IMR-90 (cell line): ENCODE measurements at regions not wholly inside any gene's neighbourhood (a gene's known extent, or its start where the extent isn't known, plus 50 kb on each side); places are given as distances from the start of the nearest gene placed in this dataset.

Experiments
- ATAC-seq: fragments of 200-7000 bp; cut with Tn5 transposase; 2 replicates; pipeline ENCODE4 v1.9.1; 2020; ENCODE audit warnings: low read depth, mild to moderate bottlenecking, moderate library complexity
- BruUV-seq: library from RNA; stranded (reverse); fragments of 400-500 nt; replicated peaks from 2 replicates; lab custom pipeline; 2021; lab: Mats Ljungman, UMichigan
- CTCF ChIA-PET: fragments of 300-600 bp; formaldehyde crosslinking; extraction: SDS; loops from one replicate; lab custom pipeline; 2021; ENCODE audit warnings: antibody characterized with exemption; lab: Yijun Ruan, JAX
- POLR2A ChIA-PET: fragments of 300-600 bp; sonication (Branson Sonifier 250); formaldehyde crosslinking; loops from one replicate; lab custom pipeline; 2022; ENCODE audit warnings: antibody characterized with exemption; ENCODE audit not compliant: unreplicated experiment; lab: Charles Lee
- DNase-seq: peaks from one replicate; pipeline ENCODE4 v3.0.0; 2013
- H2AFZ ChIP-seq: replicated peaks from 2 replicates; pipeline ENCODE3; 2013; ENCODE audit warnings: low read length, mild to moderate bottlenecking; ENCODE audit not compliant: poor library complexity
- H2AK5ac ChIP-seq: 2 replicates; pipeline ENCODE4 v1.6.1; 2013; ENCODE audit warnings: low read depth, low read length, inconsistent platforms
- H2AK9ac ChIP-seq: replicated peaks from 2 replicates; pipeline ENCODE3; 2013; ENCODE audit warnings: mild to moderate bottlenecking, low read depth, low read length, moderate library complexity; ENCODE audit not compliant: poor library complexity
- H2BK120ac ChIP-seq: 2 replicates; pipeline ENCODE4 v1.6.1; 2013; ENCODE audit warnings: low read depth, low read length, inconsistent platforms
- H2BK15ac ChIP-seq: 3 replicates; pipeline ENCODE4 v1.6.1; 2013; ENCODE audit warnings: low read depth, low read length, inconsistent platforms
- H2BK20ac ChIP-seq: 2 replicates; pipeline ENCODE4 v1.6.1; 2013; ENCODE audit warnings: low read depth, mild to moderate bottlenecking, inconsistent platforms, low read length, moderate library complexity
- H2BK5ac ChIP-seq: 2 replicates; pipeline ENCODE4 v1.6.1; 2013; ENCODE audit warnings: mild to moderate bottlenecking, low read depth, low read length, inconsistent platforms; ENCODE audit not compliant: poor library complexity, severe bottlenecking
- H3K14ac ChIP-seq: replicated peaks from 2 replicates; pipeline ENCODE4 v1.6.1; 2013; ENCODE audit warnings: low read depth, low read length, inconsistent platforms
- H3K18ac ChIP-seq: 2 replicates; pipeline ENCODE4 v1.6.1; 2013; ENCODE audit warnings: low read depth, low read length, control low read depth
- H3K23ac ChIP-seq: 2 replicates; pipeline ENCODE4 v1.6.1; 2013; ENCODE audit warnings: low read depth, low read length, inconsistent platforms
- H3K27ac ChIP-seq: 2 replicates; pipeline ENCODE4 v1.5.1; 2013; ENCODE audit warnings: mild to moderate bottlenecking, control low read depth, low read length; ENCODE audit not compliant: insufficient read depth
- H3K27me3 ChIP-seq: 2 replicates; pipeline ENCODE4 v1.6.1; 2013; ENCODE audit warnings: low read length; ENCODE audit not compliant: control insufficient read depth, insufficient read depth
- H3K36me3 ChIP-seq: 2 replicates; pipeline ENCODE4 v1.6.1; 2013; ENCODE audit warnings: low read length, mixed read lengths; ENCODE audit not compliant: control insufficient read depth, insufficient read depth
- H3K4ac ChIP-seq: 2 replicates; pipeline ENCODE4 v1.6.1; 2013; ENCODE audit warnings: low read depth, low read length, inconsistent platforms
- H3K4me1 ChIP-seq: 2 replicates; pipeline ENCODE4 v1.6.1; 2013; ENCODE audit warnings: low read length, mixed read lengths; ENCODE audit not compliant: control insufficient read depth, insufficient read depth
- H3K4me2 ChIP-seq: 2 replicates; pipeline ENCODE4 v1.6.1; 2013; ENCODE audit warnings: low read depth, mild to moderate bottlenecking, control low read depth, low read length, moderate library complexity
- H3K4me3 ChIP-seq: 2 replicates; pipeline ENCODE4 v1.5.1; 2013; ENCODE audit warnings: low read depth, mild to moderate bottlenecking, control low read depth, low read length, moderate library complexity; ENCODE audit not compliant: insufficient read depth
- H3K56ac ChIP-seq: 2 replicates; pipeline ENCODE4 v1.6.1; 2013; ENCODE audit warnings: low read length, inconsistent platforms; ENCODE audit not compliant: insufficient read depth; ENCODE audit errors: extremely low read depth
- H3K79me1 ChIP-seq, 2 experiments: 2 replicates each; pipeline ENCODE4 v1.6.1; 2013; ENCODE audit warnings: low read length in 2 of 2, inconsistent platforms in 1 of 2, low read depth in 1 of 2
- H3K9ac ChIP-seq: 2 replicates; pipeline ENCODE4 v1.6.1; 2013; ENCODE audit warnings: low read depth, low read length, control low read depth
- H3K9me1 ChIP-seq: 2 replicates; pipeline ENCODE4 v1.6.1; 2013; ENCODE audit warnings: low read length, inconsistent platforms; ENCODE audit not compliant: insufficient read depth
- H3K9me3 ChIP-seq: 2 replicates; pipeline ENCODE4 v1.6.1; 2013; ENCODE audit warnings: low read length; ENCODE audit not compliant: control insufficient read depth, insufficient read depth
- H4K20me1 ChIP-seq: 2 replicates; pipeline ENCODE4 v1.6.1; 2013; ENCODE audit warnings: low read length, inconsistent platforms; ENCODE audit not compliant: insufficient read depth
- H4K5ac ChIP-seq: 2 replicates; pipeline ENCODE4 v1.6.1; 2013; ENCODE audit warnings: mild to moderate bottlenecking, low read depth, low read length, control low read depth
- H4K8ac ChIP-seq, 2 experiments: 2 replicates each; pipeline ENCODE4 v1.6.1; 2013; ENCODE audit warnings: low read depth in 2 of 2, low read length in 2 of 2, control low read depth in 1 of 2, inconsistent platforms in 1 of 2
- H4K91ac ChIP-seq: 2 replicates; pipeline ENCODE4 v1.6.1; 2013; ENCODE audit warnings: low read depth, low read length, inconsistent platforms; ENCODE audit not compliant: insufficient read depth
- CEBPB ChIP-seq: IDR thresholded peaks from 2 replicates; pipeline ENCODE4 v1.6.1; 2012; ENCODE audit warnings: low read depth, low read length, improper control_type of control experiment
- CTCF ChIP-seq: conservative IDR thresholded peaks from 2 replicates; pipeline ENCODE4 v1.5.1; 2012; ENCODE audit warnings: mild to moderate bottlenecking, low read depth, low read length, improper control_type of control experiment
- FOS ChIP-seq: fragments of 150-350 bp; IDR thresholded peaks from 2 replicates; pipeline ENCODE4 v1.6.1; 2016; ENCODE audit warnings: low read depth, low read length
- MAFK ChIP-seq: IDR thresholded peaks from 2 replicates; pipeline ENCODE4 v1.6.1; 2012; ENCODE audit warnings: low read depth, low read length, improper control_type of control experiment
- RAD21 ChIP-seq: IDR thresholded peaks from 2 replicates; pipeline ENCODE4 v1.6.1; 2012; ENCODE audit warnings: low read length, improper control_type of control experiment
- SMC3 ChIP-seq: fragments of 150-350 bp; IDR thresholded peaks from 2 replicates; pipeline ENCODE4 v1.6.1; 2016; ENCODE audit warnings: low read depth, mild to moderate bottlenecking, antibody characterized with exemption, low read length, moderate library complexity
- WGBS, 2 experiments: methylation state at CpG; one replicate each; pipeline versions ENCODE4 v1.1.5 to v1.1.7; 2013; ENCODE audit warnings: missing lambda C conversion rate in 2 of 2; ENCODE audit not compliant: insufficient read length in 1 of 2; ENCODE audit errors: extremely low coverage in 2 of 2; 5-methylcytosine and 5-hydroxymethylcytosine counted together
- dilution Hi-C: fragments of 300-500 bp; cut with HindIII; formaldehyde crosslinking; loops from one replicate; pipeline ENCODE4 v1.14.3; 2018; ENCODE audit warnings: low sequenced_read_pairs; ENCODE audit not compliant: unreplicated experiment
- in situ Hi-C: fragments of 300-500 bp; cut with MboI; formaldehyde crosslinking; loops from 3 replicates; pipeline ENCODE4 v1.14.3; 2019; ENCODE audit warnings: low sequenced_read_pairs, inconsistent platforms, mixed read lengths
- intact Hi-C: fragments of 100-400 bp; cut with micrococcal nuclease; formaldehyde crosslinking; loops from 2 replicates; pipeline ENCODE4 v1.10.0; 2022

- H4K5ac ChIP-seq, result no peak overlapping the region
- H3K4me1 ChIP-seq, result no peaks in the 10 kb centered on the region
- no TSS peak for BruUV-seq
- H3K9me3 ChIP-seq, result no peaks in the 10 kb centered on the region
- no peaks in the 10 kb centered on the region for H3K79me1 ChIP-seq
- no peak overlapping the region for H3K14ac ChIP-seq
- in situ Hi-C loops (loop anchor here (5.0 kb wide), 1 partner anchor 1316 kb away; no protein-coding TSS in a partner anchor), dilution Hi-C loops (no loop called here), intact Hi-C loops (loop anchor here (1.0 kb wide), 2 partner anchors 415 to 1314 kb away; no protein-coding TSS in a partner anchor)
- H2AK5ac ChIP-seq, result no peak overlapping the region
- no peak overlapping the region for H2BK15ac ChIP-seq
- no peak overlapping the region for H3K18ac ChIP-seq
- ChIA-PET CTCF (interaction anchor here (0.9 to 1.1 kb wide), 3 partner anchors 10 to 423 kb away, joined by 3 read pairs; no protein-coding TSS in a partner anchor), POLR2A (no interaction called here)
- H3K27me3 ChIP-seq, result no peaks in the 10 kb centered on the region
- DNase-seq (peak; percentile 56), ATAC-seq (peak; percentile 71)
- no peak overlapping the region for H3K4me3 ChIP-seq
- H3K4me2 ChIP-seq, result no peak overlapping the region
- H3K23ac ChIP-seq, result no peak overlapping the region
- no peaks in the 10 kb centered on the region for H3K36me3 ChIP-seq
- H4K91ac ChIP-seq, result no peak overlapping the region
- no peak overlapping the region for H3K9ac ChIP-seq
- no peaks in the 10 kb centered on the region for H4K20me1 ChIP-seq
- no peak overlapping the region for H2BK20ac ChIP-seq
- no peak overlapping the region for H2AFZ ChIP-seq
- no peak overlapping the region for H4K8ac ChIP-seq
- no CpG with 5 or more reads among the region's 3 CpGs for WGBS, 2 experiments
- TF ChIP-seq FOS (no peak), RAD21 (peak; percentile 78), CEBPB (no peak), SMC3 (peak; percentile 53), MAFK (peak; percentile 24; the same call in 1 of the 2 replicates), CTCF (peak; percentile 77)
- H3K56ac ChIP-seq, result no peak overlapping the region
- H3K9me1 ChIP-seq, result no peaks in the 10 kb centered on the region
- H2BK120ac ChIP-seq, result no peak overlapping the region
- no peak overlapping the region for H3K27ac ChIP-seq
- H3K4ac ChIP-seq, result no peak overlapping the region
- no peak overlapping the region for H2AK9ac ChIP-seq
- H2BK5ac ChIP-seq, result no peak overlapping the region
Measured at GRCh38 chr2:34096562-34097171, 497.6 kb upstream of the FAM98A start.
